ENCODE measurements at regions not wholly inside any gene's neighbourhood (a gene's known extent, or its start where the extent isn't known, plus 50 kb on each side); places are given as distances from the start of the nearest gene placed in this dataset.

DNA sequence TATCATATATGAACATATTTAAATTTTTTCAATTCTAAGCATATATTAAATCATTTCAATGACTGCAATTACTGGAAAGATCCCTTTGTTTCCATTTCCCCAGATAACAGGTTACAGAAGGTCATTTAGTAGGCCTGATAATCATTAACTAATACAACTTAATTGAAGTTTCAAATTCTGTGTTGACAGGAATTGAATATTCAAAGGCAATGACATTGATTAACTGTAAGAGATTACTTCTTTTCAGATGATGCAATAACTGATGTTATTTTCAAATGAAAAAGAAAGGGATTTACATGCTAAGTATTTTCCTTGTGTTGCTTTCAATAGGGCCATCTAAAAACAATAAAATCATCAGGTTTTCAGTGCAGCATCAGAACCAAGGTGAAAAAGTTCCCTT, 81.1 kb upstream of the ENPEP start:
- in situ Hi-C loops (cut with MboI; ENCODE audit: low sequenced_read_pairs) = no loop called here
- Histone ChIP-seq H3K36me3 (replicated peaks) (no peaks in the 10 kb centered on the region), H3K9me3 (no peaks in the 10 kb centered on the region), H3K27me3 (ENCODE audit: low read depth) (peaks cover 5% of the 10 kb centered on the region; the same call in 1 of the 2 replicates), H3K4me1 (peaks cover 17% of the 10 kb centered on the region), H3K4me3 (no peak overlapping the region)
- DNase-seq (ENCODE audit: low spot score in 2 of 2) = peak in 1 of 2 experiments; percentile 17

DNA sequence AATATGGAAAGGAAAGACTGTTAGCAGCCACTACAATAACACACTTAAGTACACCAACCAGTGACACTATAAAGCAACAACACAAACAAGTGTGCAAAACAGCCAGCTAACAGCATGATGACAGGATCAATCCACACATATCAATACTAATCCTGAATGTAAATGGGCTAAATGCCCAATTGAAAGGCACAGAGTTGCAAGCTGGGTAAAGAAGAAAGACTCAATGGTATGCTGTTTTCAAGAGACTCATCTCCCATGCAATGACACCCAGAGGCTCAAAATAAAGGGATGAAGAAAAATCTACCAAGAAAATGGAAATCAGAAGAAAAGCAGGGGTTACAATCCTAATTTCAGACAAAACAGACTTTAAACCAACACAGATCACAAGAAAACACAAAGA, 94.2 kb upstream of the ENPEP start:
- no peak overlapping the region for H3K4me3 ChIP-seq
- 0 out of 2 replicates have a peak, but pooled peaks cover 3% of the 10 kb centered on the region for H3K9me3 ChIP-seq
- H3K27me3 ChIP-seq (ENCODE audit: low read depth) = no peaks in the 10 kb centered on the region
- H3K4me1 ChIP-seq = no peaks in the 10 kb centered on the region
- H3K36me3 ChIP-seq (replicated peaks) = no peaks in the 10 kb centered on the region
- no peak for DNase-seq (ENCODE audit: low spot score in 2 of 2)
- in situ Hi-C loops (cut with MboI; ENCODE audit: low sequenced_read_pairs) = no loop called here

DNA sequence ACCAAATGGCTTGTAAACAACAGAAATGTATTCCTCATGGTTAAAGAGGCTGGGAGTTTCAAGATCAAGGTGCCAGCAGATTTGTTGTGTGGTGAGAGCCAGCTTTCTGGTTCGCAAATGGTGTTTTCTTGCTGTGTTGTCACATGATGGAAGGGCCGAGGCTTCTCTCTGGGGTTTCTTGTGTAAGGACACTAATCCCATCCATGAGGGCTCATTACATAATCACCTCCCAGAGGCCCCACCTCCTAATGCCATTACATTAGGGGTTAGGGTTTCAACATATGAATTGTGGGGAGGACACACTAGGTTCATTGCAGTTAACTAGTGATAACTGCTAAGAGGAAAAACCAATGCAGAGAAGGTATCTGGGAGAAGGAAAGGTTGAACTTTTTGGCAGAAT, 103.5 kb upstream of the ENPEP start:
- H3K9me3 ChIP-seq = no peaks in the 10 kb centered on the region
- H3K27me3 ChIP-seq (ENCODE audit: low read depth) = no peaks in the 10 kb centered on the region
- peaks cover 1% of the 10 kb centered on the region for H3K4me1 ChIP-seq
- no peaks in the 10 kb centered on the region for H3K36me3 ChIP-seq (replicated peaks)
- in situ Hi-C loops (cut with MboI; ENCODE audit: low sequenced_read_pairs) = no loop called here
- H3K4me3 ChIP-seq = no peak overlapping the region
- no peak for DNase-seq (ENCODE audit: low spot score in 2 of 2)

DNA sequence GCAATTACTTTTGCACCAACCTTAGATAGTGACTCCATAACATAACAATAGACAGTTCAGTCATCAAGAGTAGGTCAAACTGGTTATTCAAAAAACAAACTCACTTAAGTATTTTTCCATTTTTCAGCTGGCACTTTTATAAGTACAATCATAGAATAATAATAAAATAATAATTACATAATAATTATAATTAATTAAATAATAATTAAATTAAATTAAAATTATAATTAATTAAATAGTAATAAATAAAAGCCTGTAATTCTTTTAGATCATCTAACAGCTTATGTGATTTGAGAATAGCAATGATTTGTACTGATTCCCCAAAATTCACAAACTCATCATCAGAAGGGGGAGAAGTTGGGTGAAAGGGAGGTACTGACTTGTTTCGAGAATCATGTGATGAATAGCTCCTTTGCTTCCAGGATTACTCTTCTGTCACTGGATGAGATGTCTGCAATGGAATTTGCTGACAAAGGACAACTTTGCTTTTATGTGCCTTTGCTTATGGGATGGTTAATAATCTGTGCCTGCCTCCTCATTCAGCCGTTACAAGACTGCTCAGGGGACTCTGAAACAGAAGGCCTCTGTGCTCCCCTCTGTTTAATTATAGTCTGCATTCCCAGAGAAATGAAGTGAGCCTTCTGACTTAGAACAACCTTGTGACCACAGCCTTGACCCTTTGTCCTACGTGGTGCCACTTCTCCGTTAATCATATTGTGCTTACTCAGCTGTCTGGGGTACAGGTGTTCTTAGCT, 104.8 kb upstream of the ENPEP start:
- Histone ChIP-seq H3K9me3 (no peaks in the 10 kb centered on the region), H3K36me3 (replicated peaks) (no peaks in the 10 kb centered on the region), H3K27me3 (ENCODE audit: low read depth) (no peaks in the 10 kb centered on the region), H3K4me1 (peaks cover 8% of the 10 kb centered on the region), H3K4me3 (no peak overlapping the region)
- in situ Hi-C loops (cut with MboI; ENCODE audit: low sequenced_read_pairs) = no loop called here
- DNase-seq (ENCODE audit: low spot score in 2 of 2) = no peak

DNA sequence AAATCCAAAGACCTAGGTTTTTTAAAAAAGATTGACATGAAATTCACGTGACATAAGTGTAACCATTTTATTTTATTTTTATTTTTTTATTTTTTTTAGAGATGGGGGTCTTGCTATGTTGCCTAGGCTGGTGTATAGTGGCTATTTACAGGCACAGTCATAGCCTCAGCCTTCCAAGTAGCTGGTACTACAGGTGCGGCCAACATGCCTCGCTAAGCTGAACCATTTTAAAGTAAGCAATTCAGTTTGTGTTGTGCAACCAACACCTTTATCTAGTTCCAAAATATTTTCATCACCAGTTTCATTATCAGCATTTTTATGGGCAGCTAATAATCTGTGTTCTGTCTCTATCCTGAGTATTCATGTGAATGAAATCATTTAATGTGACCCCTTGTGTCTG, 107.5 kb upstream of the ENPEP start:
- Histone ChIP-seq H3K36me3 (replicated peaks) (no peaks in the 10 kb centered on the region), H3K4me1 (peaks cover 8% of the 10 kb centered on the region), H3K4me3 (no peak overlapping the region), H3K9me3 (no peaks in the 10 kb centered on the region), H3K27me3 (ENCODE audit: low read depth) (no peaks in the 10 kb centered on the region)
- in situ Hi-C loops (cut with MboI; ENCODE audit: low sequenced_read_pairs) = no loop called here
- no peak for DNase-seq (ENCODE audit: low spot score in 2 of 2)

DNA sequence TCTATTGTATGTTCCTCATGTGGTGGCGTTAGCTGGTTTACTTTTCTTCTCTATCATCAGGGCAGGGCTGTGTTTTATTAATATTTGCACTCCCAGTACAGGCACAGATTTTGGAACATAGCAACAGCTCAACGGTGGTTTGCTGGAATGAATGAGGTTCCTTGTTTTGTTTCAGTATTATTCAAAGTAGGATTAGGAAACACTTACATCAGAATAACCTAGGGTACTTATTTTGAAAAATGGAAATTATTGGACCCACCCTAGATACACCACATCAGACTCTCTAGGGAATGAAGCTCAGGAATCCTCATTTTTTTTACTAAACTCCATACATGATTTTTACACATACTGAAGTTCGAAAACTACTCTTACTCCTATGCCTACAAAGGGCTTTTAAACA, 108.8 kb upstream of the ENPEP start:
- in situ Hi-C loops (cut with MboI; ENCODE audit: low sequenced_read_pairs) = no loop called here
- peaks cover 8% of the 10 kb centered on the region for H3K4me1 ChIP-seq
- no peaks in the 10 kb centered on the region for H3K9me3 ChIP-seq
- H3K4me3 ChIP-seq = no peak overlapping the region
- H3K27me3 ChIP-seq (ENCODE audit: low read depth) = no peaks in the 10 kb centered on the region
- peak; percentile 12 to 54 for DNase-seq (ENCODE audit: low spot score in 2 of 2)
- H3K36me3 ChIP-seq (replicated peaks) = no peaks in the 10 kb centered on the region

DNA sequence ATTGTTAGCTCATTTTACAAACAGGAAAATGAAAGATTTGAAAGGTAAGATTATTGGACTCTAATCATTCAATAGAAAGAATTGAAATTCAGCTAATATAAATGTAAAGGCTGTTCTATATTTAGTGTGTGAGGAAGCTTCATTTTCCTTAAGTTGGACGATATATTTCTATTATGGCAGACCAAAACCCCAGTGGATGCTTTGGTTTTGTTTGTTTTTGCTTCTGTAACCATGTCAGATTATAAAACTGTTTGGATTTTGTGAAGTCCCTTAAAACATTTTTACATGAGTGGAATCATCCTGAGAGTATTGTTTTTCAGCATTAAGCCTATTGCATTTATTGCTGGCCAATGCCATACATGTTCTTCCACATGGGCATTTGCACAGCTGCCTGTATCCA, 110.2 kb upstream of the ENPEP start:
- H3K4me3 ChIP-seq = no peak overlapping the region
- no peaks in the 10 kb centered on the region for H3K9me3 ChIP-seq
- H3K36me3 ChIP-seq (replicated peaks) = no peaks in the 10 kb centered on the region
- no peaks in the 10 kb centered on the region for H3K27me3 ChIP-seq (ENCODE audit: low read depth)
- no peak for DNase-seq (ENCODE audit: low spot score in 2 of 2)
- H3K4me1 ChIP-seq = peaks cover 8% of the 10 kb centered on the region
- in situ Hi-C loops (cut with MboI; ENCODE audit: low sequenced_read_pairs) = no loop called here

DNA sequence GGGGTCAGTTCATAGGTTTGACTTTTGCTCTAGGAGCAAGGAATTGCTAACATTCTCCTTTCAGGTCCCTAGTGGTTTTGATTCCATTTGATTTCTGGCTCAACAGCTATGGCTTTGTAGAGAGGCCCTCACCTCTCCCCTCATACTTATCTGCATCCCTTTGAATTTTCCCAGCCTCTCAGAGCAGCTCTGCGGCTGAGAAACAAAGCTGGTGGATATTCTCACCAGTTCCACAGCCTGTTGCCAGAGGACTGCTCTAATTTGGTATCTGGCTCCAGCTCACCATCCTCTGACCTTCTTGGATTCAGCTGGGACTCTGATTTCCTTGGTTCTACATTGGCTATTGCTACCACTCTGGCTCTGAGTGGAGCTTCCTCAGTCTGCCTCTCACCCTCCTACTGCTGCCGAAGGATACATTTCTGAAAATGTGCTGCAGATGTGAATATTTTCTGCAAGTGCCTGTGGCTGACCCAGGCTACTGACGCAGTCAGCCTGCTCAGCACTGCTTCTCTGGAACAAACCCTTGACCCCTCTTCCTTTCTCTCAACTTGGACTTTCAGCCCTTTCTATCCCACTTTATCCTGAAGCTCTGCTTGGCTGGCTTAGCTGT, 110.9 kb upstream of the ENPEP start:
- peaks cover 8% of the 10 kb centered on the region for H3K4me1 ChIP-seq
- no peaks in the 10 kb centered on the region for H3K27me3 ChIP-seq (ENCODE audit: low read depth)
- no peak for DNase-seq (ENCODE audit: low spot score in 2 of 2)
- in situ Hi-C loops (cut with MboI; ENCODE audit: low sequenced_read_pairs) = no loop called here
- H3K4me3 ChIP-seq = no peak overlapping the region
- no peaks in the 10 kb centered on the region for H3K9me3 ChIP-seq
- H3K36me3 ChIP-seq (replicated peaks) = no peaks in the 10 kb centered on the region

DNA sequence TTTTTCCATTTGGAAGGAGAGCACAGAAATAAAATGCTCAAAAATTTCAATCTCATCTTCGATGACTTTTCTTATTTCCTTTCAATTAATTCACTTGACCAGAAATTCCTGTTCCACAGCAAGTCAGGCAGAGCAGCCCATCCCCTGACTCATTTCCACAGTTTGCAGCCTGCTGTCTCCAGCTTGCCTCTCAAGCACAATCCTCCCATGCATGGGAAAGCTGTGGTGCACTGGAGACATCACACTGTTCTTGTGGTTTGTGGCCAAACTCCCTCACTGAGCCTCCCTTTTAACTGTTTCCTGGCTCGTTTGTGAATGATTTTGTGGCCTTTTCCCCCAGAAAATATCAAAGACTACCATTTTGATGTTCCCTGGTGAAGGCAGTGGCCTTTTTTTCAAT, 114.0 kb upstream of the ENPEP start:
- no peak for DNase-seq (ENCODE audit: low spot score in 2 of 2)
- in situ Hi-C loops (cut with MboI; ENCODE audit: low sequenced_read_pairs) = no loop called here
- H3K9me3 ChIP-seq = no peaks in the 10 kb centered on the region
- no peaks in the 10 kb centered on the region for H3K36me3 ChIP-seq (replicated peaks)
- H3K27me3 ChIP-seq (ENCODE audit: low read depth) = no peaks in the 10 kb centered on the region; the same call in 1 of the 2 replicates
- H3K4me3 ChIP-seq = no peak overlapping the region
- peaks cover 3% of the 10 kb centered on the region; the same call in 1 of the 2 replicates for H3K4me1 ChIP-seq

DNA sequence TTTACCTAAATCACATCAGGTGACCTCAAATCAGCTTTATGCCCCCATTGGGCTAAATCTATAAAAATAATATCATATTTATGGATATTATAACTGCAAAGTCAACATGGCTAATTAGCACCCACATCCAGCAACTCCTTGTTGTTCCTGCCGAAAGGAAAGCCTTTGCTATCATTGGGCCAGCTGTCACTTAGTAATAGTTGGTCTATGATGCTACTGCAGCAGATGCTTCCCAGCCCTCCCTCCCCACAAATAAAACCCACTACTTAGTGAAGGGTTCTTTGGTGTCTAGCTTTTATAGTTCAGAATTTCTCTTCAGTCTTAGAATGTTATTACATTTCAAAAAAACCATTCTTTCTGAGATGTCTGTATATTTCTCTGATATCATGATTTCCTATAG, 116.9 kb upstream of the ENPEP start:
- H3K4me3 ChIP-seq = no peak overlapping the region
- H3K4me1 ChIP-seq = no peaks in the 10 kb centered on the region
- no peaks in the 10 kb centered on the region for H3K9me3 ChIP-seq
- no peaks in the 10 kb centered on the region; the same call in 1 of the 2 replicates for H3K27me3 ChIP-seq (ENCODE audit: low read depth)
- no peak for DNase-seq (ENCODE audit: low spot score in 2 of 2)
- in situ Hi-C loops (cut with MboI; ENCODE audit: low sequenced_read_pairs) = no loop called here
- no peaks in the 10 kb centered on the region for H3K36me3 ChIP-seq (replicated peaks)

DNA sequence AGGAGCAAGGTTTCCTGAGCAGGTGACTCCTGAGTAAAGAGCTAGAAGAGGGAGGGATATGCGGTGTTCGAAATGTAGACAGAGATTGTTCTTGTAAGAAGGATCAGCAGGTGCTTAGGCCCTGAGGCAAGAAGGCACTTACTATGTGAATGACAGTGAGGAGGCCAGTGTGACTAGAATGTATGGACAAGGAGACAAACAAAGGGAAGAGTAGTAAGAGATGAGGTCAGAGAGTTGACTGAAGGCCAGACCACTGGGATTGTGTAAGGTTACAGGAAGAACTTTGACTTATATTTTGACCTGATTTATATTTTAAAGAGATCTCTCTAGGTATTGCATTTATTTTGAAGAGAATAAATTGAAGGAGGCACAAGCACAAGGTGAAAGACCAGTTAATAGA, 118.4 kb upstream of the ENPEP start:
- Histone ChIP-seq H3K27me3 (ENCODE audit: low read depth) (no peaks in the 10 kb centered on the region; the same call in 1 of the 2 replicates), H3K36me3 (replicated peaks) (no peaks in the 10 kb centered on the region), H3K9me3 (no peaks in the 10 kb centered on the region), H3K4me1 (no peaks in the 10 kb centered on the region), H3K4me3 (no peak overlapping the region)
- DNase-seq (ENCODE audit: low spot score in 2 of 2) = no peak
- in situ Hi-C loops (cut with MboI; ENCODE audit: low sequenced_read_pairs) = no loop called here

DNA sequence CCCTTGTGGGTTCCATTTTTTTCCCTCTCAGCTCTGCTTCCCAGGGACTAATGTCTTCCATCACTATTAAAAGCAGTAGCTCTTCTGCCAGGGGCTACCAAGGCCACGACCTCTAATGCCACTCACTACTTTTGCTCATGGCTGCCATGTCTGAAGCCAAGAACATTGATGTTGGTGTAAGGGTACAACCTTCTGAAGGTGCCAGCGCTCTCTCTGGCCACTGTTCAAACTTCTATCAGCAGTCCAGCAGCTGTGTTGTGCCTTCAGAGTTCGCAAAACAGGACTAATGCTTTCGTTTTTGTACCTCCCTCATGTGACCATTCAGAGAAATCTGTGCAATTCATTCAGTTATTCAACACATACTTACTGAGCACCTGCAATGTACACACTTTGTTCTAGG, 121.5 kb upstream of the ENPEP start:
- no peak overlapping the region for H3K4me3 ChIP-seq
- H3K4me1 ChIP-seq = no peaks in the 10 kb centered on the region
- DNase-seq (ENCODE audit: low spot score in 2 of 2) = no peak
- in situ Hi-C loops (cut with MboI; ENCODE audit: low sequenced_read_pairs) = no loop called here
- no peaks in the 10 kb centered on the region for H3K9me3 ChIP-seq
- H3K27me3 ChIP-seq (ENCODE audit: low read depth) = no peaks in the 10 kb centered on the region; the same call in 1 of the 2 replicates
- no peaks in the 10 kb centered on the region for H3K36me3 ChIP-seq (replicated peaks)

DNA sequence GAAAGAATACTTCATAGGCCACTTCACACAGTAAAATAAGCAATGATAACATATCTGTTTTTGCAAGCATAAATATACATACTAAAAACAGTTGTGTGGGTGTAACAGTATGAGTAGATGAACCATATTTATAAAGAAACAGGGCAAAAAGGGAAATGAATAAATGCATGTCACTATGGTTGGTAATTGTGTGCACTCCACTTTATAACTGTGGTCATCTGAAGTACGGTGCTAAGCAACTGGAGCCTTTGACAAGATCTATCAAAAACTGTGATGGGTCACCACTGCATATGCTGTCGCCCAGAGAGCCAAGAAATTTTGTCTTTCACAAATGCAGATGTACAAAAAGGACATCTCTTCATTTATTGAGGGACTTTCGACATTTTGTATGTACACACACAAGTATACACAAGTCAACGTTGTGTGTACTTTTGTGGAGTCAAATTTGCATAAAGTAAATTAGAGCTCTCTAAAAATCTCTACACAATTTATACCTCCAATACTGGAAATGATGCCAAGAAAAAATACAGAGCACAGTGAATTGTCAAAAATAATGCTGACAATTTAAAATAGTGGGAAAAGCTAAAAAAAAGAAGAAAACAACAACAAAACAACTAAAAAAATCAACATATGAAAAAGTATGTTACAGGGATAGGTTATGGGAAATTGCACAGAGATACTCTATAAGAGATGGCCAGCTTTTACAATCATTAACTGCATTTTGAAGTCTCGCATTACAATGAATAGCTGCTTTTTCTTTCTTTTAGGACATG, 123.1 kb upstream of the ENPEP start:
- in situ Hi-C loops (cut with MboI; ENCODE audit: low sequenced_read_pairs) = no loop called here
- H3K36me3 ChIP-seq (replicated peaks) = no peaks in the 10 kb centered on the region
- no peaks in the 10 kb centered on the region for H3K9me3 ChIP-seq
- DNase-seq (ENCODE audit: low spot score in 2 of 2) = no peak
- 0 out of 2 replicates have a peak, but pooled peaks cover 4% of the 10 kb centered on the region for H3K27me3 ChIP-seq (ENCODE audit: low read depth)
- no peak overlapping the region for H3K4me3 ChIP-seq
- no peaks in the 10 kb centered on the region for H3K4me1 ChIP-seq

Data from HAP-1 (cell line).